Muscle of arm (tissue), 1 donor: ENCODE measurements at regions not wholly inside any gene's neighbourhood (a gene's known extent, or its start where the extent isn't known, plus 50 kb on each side); places are given as distances from the start of the nearest gene placed in this dataset.

ENCODE experiments used
- DNase-seq: peaks from one replicate; pipeline ENCODE4 v3.0.0-alpha.2; 2013

GRCh38 chr18:22330508-22330907 is 87.2 kb downstream of the CTAGE1 start:
- no peak for DNase-seq

- DNase-seq: no peak
Observed at GRCh38 chr18:22325396-22325795, 92.3 kb downstream of the CTAGE1 start.

- no peak for DNase-seq
Observed at GRCh38 chr18:22324191-22325131, 93.3 kb downstream of the CTAGE1 start.

- peak; percentile 50 for DNase-seq
Observed at GRCh38 chr18:22322243-22322691, 95.4 kb downstream of the CTAGE1 start.

- DNase-seq: no peak
Observed at GRCh38 chr18:22320771-22321170, 96.9 kb downstream of the CTAGE1 start.

- no peak for DNase-seq
Observed at GRCh38 chr18:22320155-22320554, 97.6 kb downstream of the CTAGE1 start.

- no peak for DNase-seq
Observed at GRCh38 chr18:22318745-22319407, 98.8 kb downstream of the CTAGE1 start.

GRCh38 chr18:22314420-22314819 is 103.3 kb downstream of the CTAGE1 start:
- peak; percentile 51 for DNase-seq

GRCh38 chr18:22314001-22314400 is 103.7 kb downstream of the CTAGE1 start:
- no peak for DNase-seq

GRCh38 chr18:22311301-22311700 is 106.4 kb downstream of the CTAGE1 start:
- DNase-seq: peak; percentile 56

- DNase-seq: no peak
Observed at GRCh38 chr18:22309191-22309590, 108.5 kb downstream of the CTAGE1 start.

- DNase-seq: no peak
Observed at GRCh38 chr18:22307528-22307927, 110.2 kb downstream of the CTAGE1 start.

- no peak for DNase-seq
Observed at GRCh38 chr18:22303927-22304326, 113.8 kb downstream of the CTAGE1 start.

GRCh38 chr18:22302144-22302543 is 115.6 kb downstream of the CTAGE1 start:
- DNase-seq: no peak

- DNase-seq: no peak
Observed at GRCh38 chr18:22300665-22301636, 116.8 kb downstream of the CTAGE1 start.

GRCh38 chr18:22297008-22297407 is 120.7 kb downstream of the CTAGE1 start:
- no peak for DNase-seq

GRCh38 chr18:22296304-22296703 is 121.4 kb downstream of the CTAGE1 start:
- no peak for DNase-seq

- DNase-seq: no peak
Observed at GRCh38 chr18:22293417-22293816, 124.0 kb downstream of the GATA6 start.

GRCh38 chr18:22290004-22290403 is 120.6 kb downstream of the GATA6 start:
- DNase-seq: no peak

GRCh38 chr18:22286585-22286984 is 117.2 kb downstream of the GATA6 start:
- DNase-seq: no peak

GRCh38 chr18:22285361-22286140 is 116.2 kb downstream of the GATA6 start:
- no peak for DNase-seq
